ENCODE measurements at regions not wholly inside any gene's neighbourhood (a gene's known extent, or its start where the extent isn't known, plus 50 kb on each side); places are given as distances from the start of the nearest gene placed in this dataset.
"Not testable (repeated sequence)": the region's sequence is repeated elsewhere in the genome, so short reads cannot be mapped to it uniquely, and the experiment has no call there.

- Histone ChIP-seq H3K4me1 (ENCODE audit: control insufficient read depth, insufficient read depth, low read length) (peaks cover 15% of the 10 kb centered on the region), H3K9me3 (ENCODE audit: control insufficient read depth, low read length) (no peaks in the 10 kb centered on the region), H3K27me3 (replicated peaks; ENCODE audit: control insufficient read depth, insufficient read depth, low read length) (no peaks in the 10 kb centered on the region), H3K4me3 (ENCODE audit: low read length) (no peak overlapping the region), H3K9ac (ENCODE audit: low read length) (no peak overlapping the region), H3K36me3 (ENCODE audit: control insufficient read depth, insufficient read depth, low read length, severe bottlenecking) (no peaks in the 10 kb centered on the region)
- no peak for DNase-seq (ENCODE audit: low read depth)
Measured at GRCh38 chr15:77881950-77882349, 195.6 kb downstream of the TBC1D2B start.

- H3K9ac ChIP-seq (ENCODE audit: low read length); H3K4me3 ChIP-seq (ENCODE audit: low read length): not testable (repeated sequence)
Measured at GRCh38 chr15:77881535-77881934, 196.0 kb downstream of the TBC1D2B start.

GRCh38 chr15:77879466-77879865 lies 198.0 kb downstream of the TBC1D2B start:
- not testable (repeated sequence) for H3K9ac ChIP-seq (ENCODE audit: low read length); H3K36me3 ChIP-seq (ENCODE audit: control insufficient read depth, insufficient read depth, low read length, severe bottlenecking); H3K4me3 ChIP-seq (ENCODE audit: low read length); H3K9me3 ChIP-seq (ENCODE audit: control insufficient read depth, low read length); H3K27me3 ChIP-seq (replicated peaks; ENCODE audit: control insufficient read depth, insufficient read depth, low read length); DNase-seq (ENCODE audit: low read depth); H3K4me1 ChIP-seq (ENCODE audit: control insufficient read depth, insufficient read depth, low read length)

More at GRCh38 chr15:77881535-77881934, 196.0 kb downstream of the TBC1D2B start:
- peaks cover 14% of the 10 kb centered on the region for H3K4me1 ChIP-seq (ENCODE audit: control insufficient read depth, insufficient read depth, low read length)
- H3K36me3 ChIP-seq (ENCODE audit: control insufficient read depth, insufficient read depth, low read length, severe bottlenecking); H3K27me3 ChIP-seq (replicated peaks; ENCODE audit: control insufficient read depth, insufficient read depth, low read length); H3K9me3 ChIP-seq (ENCODE audit: control insufficient read depth, low read length); DNase-seq (ENCODE audit: low read depth): not testable (repeated sequence)

- Histone ChIP-seq H3K4me1 (ENCODE audit: control insufficient read depth, insufficient read depth, low read length) (no peaks in the 10 kb centered on the region), H3K9me3 (ENCODE audit: control insufficient read depth, low read length) (no peaks in the 10 kb centered on the region), H3K36me3 (ENCODE audit: control insufficient read depth, insufficient read depth, low read length, severe bottlenecking) (no peaks in the 10 kb centered on the region), H3K9ac (ENCODE audit: low read length) (no peak overlapping the region), H3K4me3 (ENCODE audit: low read length) (no peak overlapping the region), H3K27me3 (replicated peaks; ENCODE audit: control insufficient read depth, insufficient read depth, low read length) (no peaks in the 10 kb centered on the region)
- peak; percentile 6 for DNase-seq (ENCODE audit: low read depth)
Measured at GRCh38 chr15:77877869-77878577, 199.5 kb downstream of the TBC1D2B start.

GRCh38 chr15:77876107-77876820 lies 201.2 kb downstream of the TBC1D2B start:
- H3K4me3 ChIP-seq (ENCODE audit: low read length); H3K4me1 ChIP-seq (ENCODE audit: control insufficient read depth, insufficient read depth, low read length); H3K9ac ChIP-seq (ENCODE audit: low read length); H3K27me3 ChIP-seq (replicated peaks; ENCODE audit: control insufficient read depth, insufficient read depth, low read length); H3K36me3 ChIP-seq (ENCODE audit: control insufficient read depth, insufficient read depth, low read length, severe bottlenecking); DNase-seq (ENCODE audit: low read depth); H3K9me3 ChIP-seq (ENCODE audit: control insufficient read depth, low read length): not testable (repeated sequence)

GRCh38 chr15:77875066-77875721 lies 202.3 kb downstream of the TBC1D2B start:
- peak; percentile 60 for DNase-seq (ENCODE audit: low read depth)

GRCh38 chr15:77874063-77874462 lies 203.4 kb downstream of the TBC1D2B start:
- no peak overlapping the region for H3K4me3 ChIP-seq (ENCODE audit: low read length)
- H3K9me3 ChIP-seq (ENCODE audit: control insufficient read depth, low read length) = no peaks in the 10 kb centered on the region
- no peak for DNase-seq (ENCODE audit: low read depth)
- H3K36me3 ChIP-seq (ENCODE audit: control insufficient read depth, insufficient read depth, low read length, severe bottlenecking) = no peaks in the 10 kb centered on the region
- no peak overlapping the region for H3K9ac ChIP-seq (ENCODE audit: low read length)
- peaks cover 7% of the 10 kb centered on the region for H3K27me3 ChIP-seq (replicated peaks; ENCODE audit: control insufficient read depth, insufficient read depth, low read length)
- H3K4me1 ChIP-seq (ENCODE audit: control insufficient read depth, insufficient read depth, low read length) = no peaks in the 10 kb centered on the region

More at GRCh38 chr15:77875066-77875721, 202.3 kb downstream of the TBC1D2B start:
- not testable (repeated sequence) for H3K4me1 ChIP-seq (ENCODE audit: control insufficient read depth, insufficient read depth, low read length); H3K4me3 ChIP-seq (ENCODE audit: low read length); H3K36me3 ChIP-seq (ENCODE audit: control insufficient read depth, insufficient read depth, low read length, severe bottlenecking); H3K27me3 ChIP-seq (replicated peaks; ENCODE audit: control insufficient read depth, insufficient read depth, low read length); H3K9ac ChIP-seq (ENCODE audit: low read length); H3K9me3 ChIP-seq (ENCODE audit: control insufficient read depth, low read length)

- not testable (repeated sequence) for H3K27me3 ChIP-seq (replicated peaks; ENCODE audit: control insufficient read depth, insufficient read depth, low read length); H3K36me3 ChIP-seq (ENCODE audit: control insufficient read depth, insufficient read depth, low read length, severe bottlenecking); H3K4me3 ChIP-seq (ENCODE audit: low read length); H3K9ac ChIP-seq (ENCODE audit: low read length); H3K9me3 ChIP-seq (ENCODE audit: control insufficient read depth, low read length); DNase-seq (ENCODE audit: low read depth); H3K4me1 ChIP-seq (ENCODE audit: control insufficient read depth, insufficient read depth, low read length)
Measured at GRCh38 chr15:77872521-77873425, 204.7 kb downstream of the TBC1D2B start.

GRCh38 chr15:77871852-77872371 lies 205.6 kb downstream of the TBC1D2B start:
- Histone ChIP-seq H3K9ac (ENCODE audit: low read length) (no peak overlapping the region), H3K27me3 (replicated peaks; ENCODE audit: control insufficient read depth, insufficient read depth, low read length) (peaks cover 14% of the 10 kb centered on the region), H3K9me3 (ENCODE audit: control insufficient read depth, low read length) (no peaks in the 10 kb centered on the region), H3K4me3 (ENCODE audit: low read length) (no peak overlapping the region), H3K4me1 (ENCODE audit: control insufficient read depth, insufficient read depth, low read length) (no peaks in the 10 kb centered on the region), H3K36me3 (ENCODE audit: control insufficient read depth, insufficient read depth, low read length, severe bottlenecking) (no peaks in the 10 kb centered on the region)
- no peak for DNase-seq (ENCODE audit: low read depth)

GRCh38 chr15:77870195-77871065 lies 207.1 kb downstream of the TBC1D2B start:
- H3K4me3 ChIP-seq (ENCODE audit: low read length) = no peak overlapping the region
- DNase-seq (ENCODE audit: low read depth) = peak; percentile 81
- no peaks in the 10 kb centered on the region for H3K36me3 ChIP-seq (ENCODE audit: control insufficient read depth, insufficient read depth, low read length, severe bottlenecking)

More at GRCh38 chr15:77870195-77871065, 207.1 kb downstream of the TBC1D2B start:
- Histone ChIP-seq H3K9ac (ENCODE audit: low read length) (no peak overlapping the region), H3K9me3 (ENCODE audit: control insufficient read depth, low read length) (no peaks in the 10 kb centered on the region), H3K27me3 (replicated peaks; ENCODE audit: control insufficient read depth, insufficient read depth, low read length) (peaks cover 21% of the 10 kb centered on the region), H3K4me1 (ENCODE audit: control insufficient read depth, insufficient read depth, low read length) (no peaks in the 10 kb centered on the region)
